Neural cell (in vitro differentiated cells): ENCODE measurements at regions not wholly inside any gene's neighbourhood (a gene's known extent, or its start where the extent isn't known, plus 50 kb on each side); places are given as distances from the start of the nearest gene placed in this dataset.

Experiments
- CTCF ChIP-seq: fragments of 450-650 bp; IDR thresholded peaks from 2 replicates; pipeline ENCODE4 v1.5.1; 2014; ENCODE audit warnings: antibody characterized with exemption, mild to moderate bottlenecking, moderate library complexity; ENCODE audit not compliant: poor library complexity, severe bottlenecking
- REST ChIP-seq: IDR thresholded peaks from 2 replicates; pipeline ENCODE4 v1.6.1; 2012; ENCODE audit warnings: borderline replicate concordance

GRCh38 chr4:106423791-106424190, 55.2 kb upstream of the GIMD1 start:
- no peak for TF ChIP-seq CTCF
- no peak for TF ChIP-seq REST
